ENCODE measurements at regions not wholly inside any gene's neighbourhood (a gene's known extent, or its start where the extent isn't known, plus 50 kb on each side); places are given as distances from the start of the nearest gene placed in this dataset.

DNA sequence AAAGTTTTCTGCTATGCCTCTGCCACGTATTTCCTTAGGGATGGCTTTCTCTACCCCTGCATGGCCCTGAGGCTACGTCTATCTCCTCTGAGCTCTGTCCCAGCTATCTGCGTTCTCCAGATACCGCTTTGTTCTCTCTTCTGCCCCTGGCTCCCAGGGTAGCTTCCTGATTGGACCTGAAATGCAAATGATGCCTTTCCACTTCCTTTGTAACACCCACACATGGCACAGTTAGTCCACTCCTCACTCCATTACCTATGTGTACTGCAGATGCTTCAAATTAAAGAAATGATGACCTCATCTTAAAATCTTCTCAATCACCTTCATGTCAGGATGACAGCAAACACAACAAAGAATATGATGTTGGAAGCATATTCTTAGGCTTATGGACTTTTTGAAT is 138.6 kb upstream of the POGK start:
- Histone ChIP-seq H3K27ac (no peak overlapping the region), H3K27me3 (no peaks in the 10 kb centered on the region), H3K36me3 (no peaks in the 10 kb centered on the region), H3K4me3 (no peak overlapping the region), H3K4me1 (no peaks in the 10 kb centered on the region), H3K9me3 (no peaks in the 10 kb centered on the region)
- no peak for DNase-seq
- WGBS, 2 donors: 63 to 74% methylated on average over 4 of the region's 4 CpGs
- intact Hi-C loops (cut with DNase I): no loop called here
- TF ChIP-seq POLR2AphosphoS5 (IDR thresholded peaks at IDR 0.05) (no peak), EP300 (IDR thresholded peaks at IDR 0.05) (no peak), POLR2A (IDR thresholded peaks at IDR 0.05) (no peak)
- TF ChIP-seq, protein P1, sequence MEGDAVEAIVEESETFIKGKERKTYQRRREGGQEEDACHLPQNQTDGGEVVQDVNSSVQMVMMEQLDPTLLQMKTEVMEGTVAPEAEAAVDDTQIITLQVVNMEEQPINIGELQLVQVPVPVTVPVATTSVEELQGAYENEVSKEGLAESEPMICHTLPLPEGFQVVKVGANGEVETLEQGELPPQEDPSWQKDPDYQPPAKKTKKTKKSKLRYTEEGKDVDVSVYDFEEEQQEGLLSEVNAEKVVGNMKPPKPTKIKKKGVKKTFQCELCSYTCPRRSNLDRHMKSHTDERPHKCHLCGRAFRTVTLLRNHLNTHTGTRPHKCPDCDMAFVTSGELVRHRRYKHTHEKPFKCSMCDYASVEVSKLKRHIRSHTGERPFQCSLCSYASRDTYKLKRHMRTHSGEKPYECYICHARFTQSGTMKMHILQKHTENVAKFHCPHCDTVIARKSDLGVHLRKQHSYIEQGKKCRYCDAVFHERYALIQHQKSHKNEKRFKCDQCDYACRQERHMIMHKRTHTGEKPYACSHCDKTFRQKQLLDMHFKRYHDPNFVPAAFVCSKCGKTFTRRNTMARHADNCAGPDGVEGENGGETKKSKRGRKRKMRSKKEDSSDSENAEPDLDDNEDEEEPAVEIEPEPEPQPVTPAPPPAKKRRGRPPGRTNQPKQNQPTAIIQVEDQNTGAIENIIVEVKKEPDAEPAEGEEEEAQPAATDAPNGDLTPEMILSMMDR (IDR thresholded peaks at IDR 0.05): no peak

DNA sequence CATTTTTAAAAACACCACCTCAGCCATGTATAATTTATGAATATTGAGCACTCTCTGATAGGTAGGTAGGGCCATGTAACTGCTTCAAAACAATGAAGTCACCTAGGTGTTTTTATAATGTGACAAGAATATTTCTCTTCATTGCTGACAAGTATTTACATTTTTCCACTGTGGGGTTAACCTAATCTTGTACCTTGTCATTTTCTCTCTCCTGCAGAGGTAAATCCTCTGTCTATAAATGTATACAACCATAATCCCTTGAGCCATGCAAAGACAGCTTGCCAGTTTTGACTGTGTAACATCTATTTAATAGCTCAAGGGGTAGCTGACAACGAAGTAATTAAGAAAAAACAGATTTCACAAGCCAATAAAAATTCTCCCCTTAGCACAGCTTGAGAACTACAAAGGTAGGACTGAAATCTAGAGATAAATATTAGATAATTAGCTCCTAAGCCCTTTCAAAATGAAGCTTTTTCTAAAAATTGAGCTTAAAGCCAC is 137.6 kb upstream of the POGK start:
- Histone ChIP-seq H3K4me3 (no peak overlapping the region), H3K4me1 (no peaks in the 10 kb centered on the region), H3K27me3 (no peaks in the 10 kb centered on the region), H3K36me3 (no peaks in the 10 kb centered on the region), H3K27ac (no peak overlapping the region), H3K9me3 (no peaks in the 10 kb centered on the region)
- WGBS, 2 donors: 23 to 48% methylated on average over 1 of the region's 1 CpG
- intact Hi-C loops (cut with DNase I): no loop called here
- TF ChIP-seq EP300 (IDR thresholded peaks at IDR 0.05): no peak
- no peak for TF ChIP-seq POLR2A (IDR thresholded peaks at IDR 0.05)
- no peak for TF ChIP-seq POLR2AphosphoS5 (IDR thresholded peaks at IDR 0.05)
- TF ChIP-seq, protein P1 (IDR thresholded peaks at IDR 0.05): no peak
- no peak for DNase-seq

DNA sequence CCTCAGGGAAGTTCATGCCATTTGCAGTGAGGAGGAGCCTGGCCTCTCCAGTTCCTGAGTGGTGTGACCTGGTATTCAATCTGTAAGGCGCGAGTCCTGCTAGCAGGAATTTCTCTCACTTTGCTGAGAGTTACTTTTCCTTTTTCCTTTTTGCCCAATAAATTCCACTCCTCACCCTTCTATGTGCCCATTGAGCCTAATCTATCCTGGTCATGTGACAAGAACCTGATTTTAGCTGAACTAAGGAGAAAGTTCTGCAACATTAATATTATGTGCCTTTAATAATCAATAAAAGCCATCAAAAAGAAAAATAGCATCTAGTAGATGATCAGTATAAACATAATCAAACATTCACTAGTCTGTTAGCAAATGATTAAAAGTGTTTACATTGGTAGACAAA is 136.1 kb upstream of the POGK start:
- 90 to 96% methylated on average over 2 of the region's 2 CpGs for WGBS, 2 donors
- Histone ChIP-seq H3K4me3 (no peak overlapping the region), H3K27me3 (no peaks in the 10 kb centered on the region), H3K9me3 (no peaks in the 10 kb centered on the region), H3K4me1 (no peaks in the 10 kb centered on the region), H3K36me3 (no peaks in the 10 kb centered on the region), H3K27ac (no peak overlapping the region)
- no peak for TF ChIP-seq POLR2A (IDR thresholded peaks at IDR 0.05)
- TF ChIP-seq EP300 (IDR thresholded peaks at IDR 0.05): no peak
- TF ChIP-seq POLR2AphosphoS5 (IDR thresholded peaks at IDR 0.05): no peak
- TF ChIP-seq, protein P1 (IDR thresholded peaks at IDR 0.05): no peak
- intact Hi-C loops (cut with DNase I): no loop called here
- no peak for DNase-seq

DNA sequence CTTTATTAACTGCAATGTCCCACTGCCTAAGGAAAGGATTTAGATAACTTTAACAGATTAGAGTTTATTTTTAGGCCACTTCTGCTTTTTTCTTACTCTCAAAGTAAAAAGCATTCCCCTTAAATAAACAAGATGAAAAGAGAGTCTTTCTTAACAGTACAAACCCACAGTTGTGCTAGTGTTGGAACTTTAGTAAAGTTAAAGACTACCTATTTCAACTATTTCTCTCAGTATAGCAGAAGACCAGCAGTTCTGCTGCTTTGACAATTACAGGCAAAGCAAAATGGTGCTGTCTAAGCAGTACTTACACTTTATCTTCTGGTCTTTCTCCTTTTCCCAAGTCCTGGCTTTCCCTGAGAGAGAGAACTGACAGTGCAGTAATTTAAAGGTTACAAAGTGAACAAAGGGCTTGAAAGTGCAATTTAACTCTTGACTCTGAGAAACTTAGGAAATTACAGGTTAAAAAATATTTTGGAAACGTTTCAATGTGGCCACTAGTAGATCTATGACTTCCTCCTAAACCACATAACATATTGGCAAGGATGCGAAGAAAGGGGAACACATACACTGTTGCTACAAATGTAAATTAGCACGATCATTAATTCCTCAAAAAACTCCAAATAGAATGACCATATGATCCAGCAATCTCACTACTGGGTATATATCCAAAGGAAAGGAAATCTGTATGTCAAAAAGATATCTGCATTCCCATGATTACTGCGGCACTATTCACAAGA is 135.4 kb upstream of the POGK start:
- no peaks in the 10 kb centered on the region for H3K27me3 ChIP-seq
- no peaks in the 10 kb centered on the region for H3K4me1 ChIP-seq
- H3K36me3 ChIP-seq: no peaks in the 10 kb centered on the region
- no peaks in the 10 kb centered on the region for H3K9me3 ChIP-seq
- no peak for DNase-seq
- intact Hi-C loops (cut with DNase I): no loop called here
- 44 to 61% methylated on average over 4 of the region's 4 CpGs for WGBS, 2 donors
- H3K27ac ChIP-seq: no peak overlapping the region
- TF ChIP-seq POLR2A (IDR thresholded peaks at IDR 0.05) (no peak), EP300 (IDR thresholded peaks at IDR 0.05) (no peak), POLR2AphosphoS5 (IDR thresholded peaks at IDR 0.05) (no peak)
- TF ChIP-seq, protein P1 (IDR thresholded peaks at IDR 0.05): no peak
- H3K4me3 ChIP-seq: no peak overlapping the region
